IMR-90 (cell line): ENCODE measurements at regions not wholly inside any gene's neighbourhood (a gene's known extent, or its start where the extent isn't known, plus 50 kb on each side); places are given as distances from the start of the nearest gene placed in this dataset.

Experiments
- ATAC-seq: fragments of 200-7000 bp; cut with Tn5 transposase; 2 replicates; pipeline ENCODE4 v1.9.1; 2020; ENCODE audit warnings: low read depth, mild to moderate bottlenecking, moderate library complexity
- BruUV-seq: library from RNA; stranded (reverse); fragments of 400-500 nt; replicated peaks from 2 replicates; lab custom pipeline; 2021; lab: Mats Ljungman, UMichigan
- CTCF ChIA-PET: fragments of 300-600 bp; formaldehyde crosslinking; extraction: SDS; loops from one replicate; lab custom pipeline; 2021; ENCODE audit warnings: antibody characterized with exemption; lab: Yijun Ruan, JAX
- POLR2A ChIA-PET: fragments of 300-600 bp; sonication (Branson Sonifier 250); formaldehyde crosslinking; loops from one replicate; lab custom pipeline; 2022; ENCODE audit warnings: antibody characterized with exemption; ENCODE audit not compliant: unreplicated experiment; lab: Charles Lee
- DNase-seq: peaks from one replicate; pipeline ENCODE4 v3.0.0; 2013
- H2AFZ ChIP-seq: replicated peaks from 2 replicates; pipeline ENCODE3; 2013; ENCODE audit warnings: low read length, mild to moderate bottlenecking; ENCODE audit not compliant: poor library complexity
- H2AK5ac ChIP-seq: 2 replicates; pipeline ENCODE4 v1.6.1; 2013; ENCODE audit warnings: low read depth, low read length, inconsistent platforms
- H2AK9ac ChIP-seq: replicated peaks from 2 replicates; pipeline ENCODE3; 2013; ENCODE audit warnings: mild to moderate bottlenecking, low read depth, low read length, moderate library complexity; ENCODE audit not compliant: poor library complexity
- H2BK120ac ChIP-seq: 2 replicates; pipeline ENCODE4 v1.6.1; 2013; ENCODE audit warnings: low read depth, low read length, inconsistent platforms
- H2BK15ac ChIP-seq: 3 replicates; pipeline ENCODE4 v1.6.1; 2013; ENCODE audit warnings: low read depth, low read length, inconsistent platforms
- H2BK20ac ChIP-seq: 2 replicates; pipeline ENCODE4 v1.6.1; 2013; ENCODE audit warnings: low read depth, mild to moderate bottlenecking, inconsistent platforms, low read length, moderate library complexity
- H2BK5ac ChIP-seq: 2 replicates; pipeline ENCODE4 v1.6.1; 2013; ENCODE audit warnings: mild to moderate bottlenecking, low read depth, low read length, inconsistent platforms; ENCODE audit not compliant: poor library complexity, severe bottlenecking
- H3K14ac ChIP-seq: replicated peaks from 2 replicates; pipeline ENCODE4 v1.6.1; 2013; ENCODE audit warnings: low read depth, low read length, inconsistent platforms
- H3K18ac ChIP-seq: 2 replicates; pipeline ENCODE4 v1.6.1; 2013; ENCODE audit warnings: low read depth, low read length, control low read depth
- H3K23ac ChIP-seq: 2 replicates; pipeline ENCODE4 v1.6.1; 2013; ENCODE audit warnings: low read depth, low read length, inconsistent platforms
- H3K27ac ChIP-seq: 2 replicates; pipeline ENCODE4 v1.5.1; 2013; ENCODE audit warnings: mild to moderate bottlenecking, control low read depth, low read length; ENCODE audit not compliant: insufficient read depth
- H3K27me3 ChIP-seq: 2 replicates; pipeline ENCODE4 v1.6.1; 2013; ENCODE audit warnings: low read length; ENCODE audit not compliant: control insufficient read depth, insufficient read depth
- H3K36me3 ChIP-seq: 2 replicates; pipeline ENCODE4 v1.6.1; 2013; ENCODE audit warnings: low read length, mixed read lengths; ENCODE audit not compliant: control insufficient read depth, insufficient read depth
- H3K4ac ChIP-seq: 2 replicates; pipeline ENCODE4 v1.6.1; 2013; ENCODE audit warnings: low read depth, low read length, inconsistent platforms
- H3K4me1 ChIP-seq: 2 replicates; pipeline ENCODE4 v1.6.1; 2013; ENCODE audit warnings: low read length, mixed read lengths; ENCODE audit not compliant: control insufficient read depth, insufficient read depth
- H3K4me2 ChIP-seq: 2 replicates; pipeline ENCODE4 v1.6.1; 2013; ENCODE audit warnings: low read depth, mild to moderate bottlenecking, control low read depth, low read length, moderate library complexity
- H3K4me3 ChIP-seq: 2 replicates; pipeline ENCODE4 v1.5.1; 2013; ENCODE audit warnings: low read depth, mild to moderate bottlenecking, control low read depth, low read length, moderate library complexity; ENCODE audit not compliant: insufficient read depth
- H3K56ac ChIP-seq: 2 replicates; pipeline ENCODE4 v1.6.1; 2013; ENCODE audit warnings: low read length, inconsistent platforms; ENCODE audit not compliant: insufficient read depth; ENCODE audit errors: extremely low read depth
- H3K79me1 ChIP-seq, 2 experiments: 2 replicates each; pipeline ENCODE4 v1.6.1; 2013; ENCODE audit warnings: low read length in 2 of 2, inconsistent platforms in 1 of 2, low read depth in 1 of 2
- H3K9ac ChIP-seq: 2 replicates; pipeline ENCODE4 v1.6.1; 2013; ENCODE audit warnings: low read depth, low read length, control low read depth
- H3K9me1 ChIP-seq: 2 replicates; pipeline ENCODE4 v1.6.1; 2013; ENCODE audit warnings: low read length, inconsistent platforms; ENCODE audit not compliant: insufficient read depth
- H3K9me3 ChIP-seq: 2 replicates; pipeline ENCODE4 v1.6.1; 2013; ENCODE audit warnings: low read length; ENCODE audit not compliant: control insufficient read depth, insufficient read depth
- H4K20me1 ChIP-seq: 2 replicates; pipeline ENCODE4 v1.6.1; 2013; ENCODE audit warnings: low read length, inconsistent platforms; ENCODE audit not compliant: insufficient read depth
- H4K5ac ChIP-seq: 2 replicates; pipeline ENCODE4 v1.6.1; 2013; ENCODE audit warnings: mild to moderate bottlenecking, low read depth, low read length, control low read depth
- H4K8ac ChIP-seq, 2 experiments: 2 replicates each; pipeline ENCODE4 v1.6.1; 2013; ENCODE audit warnings: low read depth in 2 of 2, low read length in 2 of 2, control low read depth in 1 of 2, inconsistent platforms in 1 of 2
- H4K91ac ChIP-seq: 2 replicates; pipeline ENCODE4 v1.6.1; 2013; ENCODE audit warnings: low read depth, low read length, inconsistent platforms; ENCODE audit not compliant: insufficient read depth
- CEBPB ChIP-seq: IDR thresholded peaks from 2 replicates; pipeline ENCODE4 v1.6.1; 2012; ENCODE audit warnings: low read depth, low read length, improper control_type of control experiment
- CHD1 ChIP-seq: IDR thresholded peaks from 2 replicates; pipeline ENCODE4 v1.6.1; 2012; ENCODE audit warnings: low read depth, low read length, improper control_type of control experiment
- FOS ChIP-seq: fragments of 150-350 bp; IDR thresholded peaks from 2 replicates; pipeline ENCODE4 v1.6.1; 2016; ENCODE audit warnings: low read depth, low read length
- MXI1 ChIP-seq: IDR thresholded peaks from 2 replicates; pipeline ENCODE4 v1.6.1; 2012; ENCODE audit warnings: low read depth, mild to moderate bottlenecking, low read length, moderate library complexity, borderline replicate concordance
- WGBS, 2 experiments: methylation state at CpG; one replicate each; pipeline versions ENCODE4 v1.1.5 to v1.1.7; 2013; ENCODE audit warnings: missing lambda C conversion rate in 2 of 2; ENCODE audit not compliant: insufficient read length in 1 of 2; ENCODE audit errors: extremely low coverage in 2 of 2; 5-methylcytosine and 5-hydroxymethylcytosine counted together
- dilution Hi-C: fragments of 300-500 bp; cut with HindIII; formaldehyde crosslinking; loops from one replicate; pipeline ENCODE4 v1.14.3; 2018; ENCODE audit warnings: low sequenced_read_pairs; ENCODE audit not compliant: unreplicated experiment
- in situ Hi-C: fragments of 300-500 bp; cut with MboI; formaldehyde crosslinking; loops from 3 replicates; pipeline ENCODE4 v1.14.3; 2019; ENCODE audit warnings: low sequenced_read_pairs, inconsistent platforms, mixed read lengths
- intact Hi-C: fragments of 100-400 bp; cut with micrococcal nuclease; formaldehyde crosslinking; loops from 2 replicates; pipeline ENCODE4 v1.10.0; 2022
- TF ChIP-seq, protein P1 (sequence below): conservative IDR thresholded peaks from 2 replicates; pipeline ENCODE4 v1.5.1; 2012; ENCODE audit warnings: mild to moderate bottlenecking, low read depth, low read length, improper control_type of control experiment

DNA sequence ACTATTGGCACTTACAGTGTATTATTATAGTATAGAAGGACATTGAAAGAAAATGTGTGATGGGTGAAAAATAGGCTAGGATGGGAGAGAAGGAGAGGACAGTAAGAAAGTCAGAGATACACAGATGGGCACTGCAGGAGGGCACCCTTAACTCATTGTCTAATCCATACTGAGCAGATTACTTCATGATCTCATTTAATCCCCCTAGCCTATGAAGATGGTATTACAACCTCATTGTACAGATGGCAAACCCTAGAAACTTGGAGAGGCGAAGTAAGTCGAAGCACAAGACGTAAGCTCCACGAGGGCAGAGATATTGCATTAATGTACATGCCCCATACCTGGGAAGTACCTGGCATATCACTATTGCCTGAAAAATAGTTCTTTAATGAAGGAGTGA, 346.9 kb upstream of the DAB1 start:
- Histone ChIP-seq H2BK20ac (no peak overlapping the region), H3K4me1 (no peaks in the 10 kb centered on the region), H2BK120ac (no peak overlapping the region), H3K36me3 (no peaks in the 10 kb centered on the region), H4K5ac (no peak overlapping the region), H4K8ac (no peak overlapping the region), H3K79me1 (no peaks in the 10 kb centered on the region), H3K9me1 (no peaks in the 10 kb centered on the region), H3K9me3 (no peaks in the 10 kb centered on the region), H3K4me2 (no peak overlapping the region), H2BK5ac (no peak overlapping the region), H3K4me3 (no peak overlapping the region), H3K23ac (no peak overlapping the region), H3K14ac (no peak overlapping the region), H2BK15ac (no peak overlapping the region), H3K18ac (no peak overlapping the region), H3K56ac (no peak overlapping the region), H3K27ac (no peak overlapping the region), H2AFZ (no peak overlapping the region), H2AK9ac (no peak overlapping the region), H3K27me3 (no peaks in the 10 kb centered on the region), H3K4ac (no peak overlapping the region), H4K91ac (no peak overlapping the region), H4K20me1 (no peaks in the 10 kb centered on the region), H3K9ac (no peak overlapping the region), H2AK5ac (no peak overlapping the region)
- TF ChIP-seq FOS (no peak), MXI1 (no peak), CEBPB (no peak), CHD1 (no peak)
- TF ChIP-seq, protein P1, sequence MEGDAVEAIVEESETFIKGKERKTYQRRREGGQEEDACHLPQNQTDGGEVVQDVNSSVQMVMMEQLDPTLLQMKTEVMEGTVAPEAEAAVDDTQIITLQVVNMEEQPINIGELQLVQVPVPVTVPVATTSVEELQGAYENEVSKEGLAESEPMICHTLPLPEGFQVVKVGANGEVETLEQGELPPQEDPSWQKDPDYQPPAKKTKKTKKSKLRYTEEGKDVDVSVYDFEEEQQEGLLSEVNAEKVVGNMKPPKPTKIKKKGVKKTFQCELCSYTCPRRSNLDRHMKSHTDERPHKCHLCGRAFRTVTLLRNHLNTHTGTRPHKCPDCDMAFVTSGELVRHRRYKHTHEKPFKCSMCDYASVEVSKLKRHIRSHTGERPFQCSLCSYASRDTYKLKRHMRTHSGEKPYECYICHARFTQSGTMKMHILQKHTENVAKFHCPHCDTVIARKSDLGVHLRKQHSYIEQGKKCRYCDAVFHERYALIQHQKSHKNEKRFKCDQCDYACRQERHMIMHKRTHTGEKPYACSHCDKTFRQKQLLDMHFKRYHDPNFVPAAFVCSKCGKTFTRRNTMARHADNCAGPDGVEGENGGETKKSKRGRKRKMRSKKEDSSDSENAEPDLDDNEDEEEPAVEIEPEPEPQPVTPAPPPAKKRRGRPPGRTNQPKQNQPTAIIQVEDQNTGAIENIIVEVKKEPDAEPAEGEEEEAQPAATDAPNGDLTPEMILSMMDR: peak; percentile 28; the same call in 1 of the 2 replicates
- 40% methylated on average over 1 of the region's 4 CpGs; no CpG with 5 or more reads in 1 of the 2 experiments for WGBS, 2 experiments
- DNase-seq: peak; percentile 4
- no TSS peak for BruUV-seq
- ChIA-PET CTCF (no interaction called here), POLR2A (no interaction called here)
- dilution Hi-C loops: no loop called here
- intact Hi-C loops: loop anchor here (5.0 to 10.0 kb wide), 2 partner anchors 348 to 936 kb away; partner anchors contain the start of gene DAB1
- in situ Hi-C loops: no loop called here
- ATAC-seq: peak; percentile 48; the same call in 1 of the 2 replicates
